Amniotic stem cell (primary cell): ENCODE measurements at regions not wholly inside any gene's neighbourhood (a gene's known extent, or its start where the extent isn't known, plus 50 kb on each side); places are given as distances from the start of the nearest gene placed in this dataset.

Experiments
- DNase-seq: peaks from one replicate; lab custom pipeline; 2025; lab: John Stamatoyannopoulos, UW

DNA sequence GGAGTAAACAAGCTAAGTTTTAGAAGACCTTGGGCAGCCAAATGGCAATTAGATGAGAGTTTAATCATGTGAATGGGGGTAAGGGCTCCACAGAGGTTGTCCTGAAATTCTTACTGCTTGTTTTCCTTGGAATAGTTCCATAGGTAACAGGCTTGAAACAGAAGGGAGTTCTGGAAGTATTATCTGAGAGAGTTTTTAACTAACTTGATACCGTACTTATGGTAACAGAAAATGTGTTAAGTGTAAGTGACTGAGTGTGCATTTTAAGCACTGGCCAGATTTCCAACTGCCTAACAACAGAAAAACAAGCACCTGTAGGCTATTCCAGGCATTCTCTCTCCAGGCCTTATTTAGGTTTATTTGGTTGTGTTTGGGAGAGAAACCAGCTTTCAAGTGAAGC, 414.6 kb upstream of the PDE3A start:
- no peak for DNase-seq

DNA sequence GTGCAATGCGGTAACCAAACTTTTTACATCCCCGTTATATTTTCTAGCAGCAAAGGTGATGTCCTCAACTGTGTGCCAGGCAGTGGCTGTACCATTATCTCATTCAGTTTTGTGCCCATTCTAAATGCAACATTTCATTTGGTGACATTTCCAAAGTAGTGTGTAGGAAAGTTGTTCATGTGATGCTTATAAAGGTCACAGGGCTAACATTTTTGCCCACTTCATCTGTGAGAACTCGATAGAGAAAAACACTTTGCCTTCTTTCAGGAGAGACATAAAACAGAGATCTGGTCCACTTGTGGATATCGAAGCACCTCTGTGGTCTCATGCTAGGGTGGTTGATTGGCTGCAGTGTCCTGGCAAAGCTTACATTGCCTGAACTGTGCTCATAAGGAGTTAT, 414.2 kb upstream of the PDE3A start:
- no peak for DNase-seq

DNA sequence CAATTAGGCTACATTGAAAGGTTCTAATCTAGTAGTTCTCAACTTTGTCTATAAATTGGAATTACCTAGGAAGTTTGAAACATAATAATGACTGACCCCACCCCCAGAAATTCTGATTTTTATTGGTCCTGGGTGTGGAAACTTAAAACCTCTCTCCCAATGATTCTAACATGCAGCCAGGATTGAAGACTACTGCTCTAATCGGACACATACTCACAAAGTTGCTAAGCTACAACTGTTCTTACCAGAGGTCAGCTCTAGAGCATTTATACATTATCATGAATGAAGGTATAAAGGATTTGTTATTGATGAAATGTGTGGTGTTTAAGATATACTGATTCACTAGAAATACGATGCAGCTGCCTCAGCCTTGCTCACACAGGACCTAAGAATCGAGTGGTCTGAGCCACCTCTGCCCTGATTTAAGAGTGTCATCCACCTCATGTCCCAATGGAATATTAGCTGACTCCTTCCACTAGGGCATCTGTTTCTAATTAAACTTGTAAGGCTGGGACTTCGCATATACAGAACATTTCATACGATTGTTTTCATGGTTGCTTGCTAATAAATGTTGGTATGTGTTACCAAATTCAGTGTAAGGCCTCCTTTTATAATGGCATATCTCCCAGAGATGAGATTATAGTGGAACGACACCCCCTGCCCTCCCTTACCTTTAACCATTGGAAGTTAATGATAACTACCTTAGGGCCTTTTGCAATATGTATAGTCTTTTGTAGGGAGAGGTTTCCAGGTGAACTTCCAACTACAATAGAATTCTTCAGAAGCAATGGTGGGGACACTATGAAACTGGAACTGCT, 410.8 kb upstream of the PDE3A start:
- DNase-seq, result no peak

DNA sequence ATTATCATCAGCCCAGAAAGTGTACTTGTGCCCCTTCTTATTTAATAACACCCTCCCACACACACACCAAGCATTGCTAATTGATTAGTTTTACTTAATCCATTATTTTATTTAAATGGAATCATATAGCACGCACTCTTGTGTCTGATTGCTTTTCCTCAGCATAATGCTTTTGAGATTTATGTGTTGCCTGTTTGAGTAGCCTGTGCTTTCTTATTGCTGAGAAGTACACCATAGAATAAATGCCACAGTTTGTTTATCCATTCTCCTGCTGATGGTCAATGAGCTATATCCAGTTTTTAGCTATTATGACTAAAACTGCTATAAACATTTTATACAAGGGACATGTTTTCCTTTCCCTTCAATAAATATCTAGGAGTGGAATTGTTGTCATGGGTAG, 409.9 kb upstream of the PDE3A start:
- DNase-seq, result no peak

DNA sequence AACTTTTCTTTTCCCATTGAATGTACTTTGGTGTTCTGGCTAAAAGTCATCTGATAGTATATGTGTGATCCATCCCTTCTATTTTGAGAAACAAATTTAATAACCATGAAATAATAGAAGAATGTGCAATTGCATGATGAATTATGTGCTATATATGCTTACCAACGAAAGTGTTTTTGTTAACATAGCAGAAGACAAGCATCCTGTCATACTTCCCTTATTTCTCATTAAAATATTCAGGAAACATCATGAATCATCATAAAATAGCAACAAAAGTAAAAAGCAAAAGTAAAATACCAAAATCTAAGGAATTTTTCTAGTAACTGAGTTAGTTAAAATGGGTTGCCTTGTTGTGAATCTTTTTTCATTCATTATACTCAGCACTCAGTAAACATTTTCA, 409.0 kb upstream of the PDE3A start:
- no peak for DNase-seq

DNA sequence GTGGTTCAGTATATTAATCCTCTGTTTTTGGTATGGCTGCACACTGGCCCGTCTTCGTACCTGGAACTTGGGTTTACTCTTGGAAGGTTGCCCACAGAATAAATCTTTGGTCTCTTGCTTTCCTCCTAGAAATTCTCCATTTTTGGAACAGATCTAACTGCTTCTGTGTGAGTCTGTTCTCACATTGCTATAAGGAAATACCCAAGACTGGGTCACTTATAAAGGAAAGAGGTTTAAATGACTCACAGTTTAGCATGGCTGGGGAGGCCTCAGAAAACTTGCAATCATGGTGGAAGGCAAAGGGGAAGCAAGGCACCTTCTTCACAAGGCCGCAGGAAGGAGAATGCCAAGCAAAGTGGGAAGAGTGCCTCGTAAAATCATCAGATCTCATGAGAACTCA, 407.8 kb upstream of the PDE3A start:
- no peak for DNase-seq

DNA sequence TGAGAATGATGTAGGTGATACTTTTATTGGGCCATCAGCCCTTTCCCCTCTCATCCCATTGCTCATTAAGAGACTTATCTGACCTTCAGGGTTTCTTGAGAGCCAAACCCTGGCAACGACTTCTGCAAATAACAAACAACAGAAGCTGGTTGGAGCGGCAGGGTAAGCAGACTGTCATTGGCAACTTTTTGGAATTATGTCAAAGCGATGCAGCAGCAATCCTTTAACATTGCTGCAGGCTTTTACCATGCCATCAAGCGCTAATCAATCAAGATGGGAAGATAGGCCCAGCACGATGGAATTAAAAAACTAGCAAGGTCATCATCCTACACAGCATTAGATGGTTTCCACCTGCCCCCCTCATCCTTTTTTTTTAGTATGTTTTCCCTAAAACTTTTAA, 406.1 kb upstream of the PDE3A start:
- DNase-seq, result no peak

DNA sequence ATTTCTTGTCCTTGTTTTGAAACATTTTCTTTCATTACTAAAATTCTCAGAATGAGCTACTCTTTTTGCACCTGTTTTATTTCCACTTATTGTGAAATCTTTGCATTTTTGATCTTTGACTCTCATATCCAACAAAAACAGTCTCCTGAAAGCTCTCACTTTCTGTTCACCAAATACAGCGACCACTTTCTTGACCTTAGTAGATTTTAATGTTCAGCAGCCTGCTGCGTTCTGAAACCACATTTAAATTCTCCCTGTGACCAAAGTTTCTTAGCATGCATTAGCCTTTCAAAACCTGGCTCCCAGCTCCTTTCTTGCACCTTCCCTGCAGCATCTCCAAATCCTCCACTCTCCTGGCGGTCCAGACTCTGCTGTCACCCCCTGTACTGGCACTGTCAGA, 404.4 kb upstream of the PDE3A start:
- no peak for DNase-seq

DNA sequence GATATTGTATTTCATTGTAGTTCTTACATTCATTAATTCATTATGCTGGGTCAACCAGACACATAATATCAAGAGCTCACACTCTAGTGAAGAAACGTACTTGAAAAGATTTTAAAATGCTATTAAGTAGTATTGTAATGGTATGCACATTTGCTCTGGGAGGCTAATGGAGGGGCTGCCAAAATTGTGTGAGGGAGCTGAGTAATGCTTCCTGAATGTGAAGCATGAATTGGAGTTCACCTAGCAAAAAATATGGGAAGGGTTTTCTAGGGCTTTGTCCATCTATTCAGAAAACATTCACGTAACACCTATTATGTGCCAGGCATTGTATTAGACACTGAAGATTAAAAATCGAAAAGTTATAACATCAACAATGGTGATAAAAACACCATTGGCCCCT, 403.8 kb upstream of the PDE3A start:
- no peak for DNase-seq

DNA sequence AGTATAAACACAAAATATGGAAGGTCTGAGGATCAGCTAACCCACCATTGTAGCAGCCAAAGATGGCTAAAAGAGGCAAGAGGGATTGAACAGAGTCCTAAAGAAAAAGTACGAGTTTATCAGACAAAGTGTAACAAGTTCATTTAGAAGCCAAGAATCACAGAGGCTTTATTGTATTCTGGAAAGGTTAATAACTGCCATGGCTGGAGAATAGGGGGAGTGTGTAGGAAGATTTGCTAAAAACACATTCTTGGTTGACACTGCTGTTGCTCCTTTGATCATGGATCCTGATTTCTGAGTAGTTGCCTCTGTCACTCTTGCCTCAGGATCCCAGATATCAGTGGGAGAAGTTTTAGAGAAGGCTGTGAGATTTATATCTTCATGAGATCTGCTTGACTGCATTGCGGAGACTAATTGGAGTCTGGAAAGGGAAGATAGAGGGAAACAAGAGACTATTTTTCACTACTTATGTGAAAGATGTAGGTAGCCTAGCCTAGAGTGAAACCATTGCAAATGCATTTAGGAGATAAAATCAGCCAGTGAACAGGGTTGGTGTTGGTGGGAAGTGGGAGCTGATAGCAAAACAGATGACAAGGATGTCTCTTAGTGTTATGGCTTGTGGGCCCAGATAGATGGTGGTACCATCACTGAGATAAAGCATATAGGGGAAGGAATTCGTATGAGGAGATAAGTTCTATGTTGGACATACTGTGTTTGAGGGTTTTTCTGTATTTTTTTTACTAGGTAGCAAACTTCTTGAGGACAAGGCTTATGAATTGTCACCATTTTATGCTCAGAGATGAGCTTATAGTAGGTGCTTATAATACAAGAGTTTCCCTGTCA, 402.9 kb upstream of the PDE3A start:
- no peak for DNase-seq

DNA sequence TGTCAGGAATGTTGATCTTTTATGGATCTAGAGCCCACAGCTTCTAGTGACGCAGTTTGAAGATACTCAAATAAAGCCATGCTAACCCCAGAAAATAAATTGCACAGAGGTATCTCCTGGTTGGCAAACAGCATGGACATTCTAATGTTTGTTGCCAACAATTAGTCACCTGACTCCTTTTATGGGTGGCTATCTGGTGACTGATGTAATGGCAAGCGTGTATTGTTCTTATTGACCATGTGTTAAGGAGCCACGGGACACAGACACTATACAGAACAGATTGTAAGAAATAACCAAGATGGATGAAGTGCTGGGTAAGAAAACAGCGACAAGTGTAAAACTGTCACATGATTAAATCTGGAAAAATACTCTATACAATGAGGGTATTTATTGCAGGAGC, 401.3 kb upstream of the PDE3A start:
- no peak for DNase-seq

DNA sequence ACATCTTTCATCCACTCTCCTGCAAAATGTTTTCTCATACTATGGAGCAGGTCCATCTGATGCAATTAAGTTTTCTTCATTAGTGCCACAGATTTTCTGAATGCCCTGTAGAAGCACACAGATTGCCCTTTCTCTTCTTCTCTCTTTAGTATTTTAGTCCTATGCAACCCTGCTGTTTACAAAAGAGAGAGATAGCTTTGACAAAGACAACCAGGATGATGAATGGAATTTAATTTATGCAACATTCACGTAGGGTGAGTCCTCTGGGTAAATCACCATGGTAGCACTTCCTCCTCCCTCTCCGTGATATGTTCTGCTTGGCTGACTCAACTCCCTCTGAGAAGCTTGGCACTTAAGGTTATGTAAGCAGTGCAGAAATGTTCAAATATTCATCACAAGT, 400.9 kb upstream of the PDE3A start:
- DNase-seq, result peak; percentile 70

DNA sequence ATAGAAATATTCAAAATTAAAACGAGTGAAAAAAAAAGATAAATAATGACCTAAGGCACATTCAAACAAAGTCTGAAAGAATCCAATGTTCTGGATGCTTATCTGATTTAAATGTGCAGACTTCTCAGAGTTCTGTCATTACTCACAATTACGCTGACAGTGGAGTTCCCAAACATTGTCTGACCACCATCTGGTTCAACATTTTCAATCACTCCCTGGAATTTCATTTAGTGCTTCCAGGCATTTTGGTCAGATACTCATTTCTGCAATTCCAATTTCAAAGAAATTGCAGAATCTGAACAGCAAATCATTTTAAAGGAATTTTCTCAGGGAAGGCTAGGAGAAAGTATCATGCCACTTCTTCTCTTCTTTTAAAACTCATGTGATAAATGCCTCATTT, 398.2 kb upstream of the PDE3A start:
- DNase-seq, result peak; percentile 51

DNA sequence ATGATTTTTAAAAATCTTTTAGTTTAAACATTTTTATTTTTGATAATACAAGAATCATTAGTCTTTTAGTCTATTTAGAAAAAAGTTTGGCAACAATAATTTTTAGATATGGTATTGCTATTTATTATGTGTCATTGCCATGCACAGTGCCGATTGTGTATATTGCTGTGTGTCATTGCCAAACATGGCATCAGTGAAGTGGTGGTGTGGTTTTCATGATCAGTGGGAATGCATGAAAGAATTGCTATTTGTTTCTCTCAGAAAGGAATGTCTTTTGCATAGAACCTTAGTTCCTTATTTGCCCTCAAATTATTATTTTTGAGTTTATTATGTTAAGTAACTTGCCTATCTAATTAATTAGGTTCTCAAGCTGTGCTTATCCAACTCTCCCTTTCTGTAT, 397.5 kb upstream of the PDE3A start:
- DNase-seq, result no peak

DNA sequence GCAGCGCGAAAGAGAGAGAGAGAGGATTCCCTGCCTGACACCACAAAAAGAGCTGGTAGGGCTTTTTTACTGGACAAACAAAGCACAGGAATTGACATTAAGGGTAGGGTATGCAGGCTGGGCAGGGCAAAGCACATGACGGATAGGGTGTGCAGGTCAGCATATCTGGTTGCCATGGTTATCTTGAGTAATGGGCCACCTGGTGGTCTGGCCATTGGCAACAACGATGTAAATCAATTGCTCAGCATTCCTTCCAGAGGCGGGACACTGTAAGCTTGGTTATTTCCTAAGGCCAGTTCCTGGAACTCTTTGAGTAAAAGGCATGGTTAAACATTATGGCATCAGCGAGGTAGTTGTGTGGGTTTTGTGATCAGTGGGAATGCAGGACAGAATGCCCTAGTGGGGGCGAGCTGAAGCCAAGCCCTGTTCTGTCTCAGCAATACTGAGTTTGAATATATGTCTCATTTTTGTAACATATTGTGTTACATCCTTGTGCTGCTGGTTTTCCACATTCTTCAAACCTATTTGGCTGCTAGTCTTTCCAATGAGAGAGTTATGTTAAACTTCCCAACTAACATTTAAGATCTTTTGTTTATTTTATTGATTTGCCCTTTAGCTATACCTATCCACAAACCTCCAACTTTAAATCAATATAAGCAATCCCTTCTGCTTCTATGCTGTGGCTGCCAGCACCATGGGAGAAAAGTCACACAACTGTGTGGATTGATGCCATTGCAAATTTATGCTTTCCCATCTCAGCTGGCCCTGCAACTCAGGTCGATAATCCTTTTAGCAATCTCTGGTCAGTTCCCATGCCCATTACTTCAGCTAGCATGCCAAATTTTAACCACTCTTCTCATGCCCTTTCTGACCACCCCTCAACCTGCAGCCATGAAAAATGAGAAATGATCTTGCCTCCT, 396.7 kb upstream of the PDE3A start:
- DNase-seq, result no peak

DNA sequence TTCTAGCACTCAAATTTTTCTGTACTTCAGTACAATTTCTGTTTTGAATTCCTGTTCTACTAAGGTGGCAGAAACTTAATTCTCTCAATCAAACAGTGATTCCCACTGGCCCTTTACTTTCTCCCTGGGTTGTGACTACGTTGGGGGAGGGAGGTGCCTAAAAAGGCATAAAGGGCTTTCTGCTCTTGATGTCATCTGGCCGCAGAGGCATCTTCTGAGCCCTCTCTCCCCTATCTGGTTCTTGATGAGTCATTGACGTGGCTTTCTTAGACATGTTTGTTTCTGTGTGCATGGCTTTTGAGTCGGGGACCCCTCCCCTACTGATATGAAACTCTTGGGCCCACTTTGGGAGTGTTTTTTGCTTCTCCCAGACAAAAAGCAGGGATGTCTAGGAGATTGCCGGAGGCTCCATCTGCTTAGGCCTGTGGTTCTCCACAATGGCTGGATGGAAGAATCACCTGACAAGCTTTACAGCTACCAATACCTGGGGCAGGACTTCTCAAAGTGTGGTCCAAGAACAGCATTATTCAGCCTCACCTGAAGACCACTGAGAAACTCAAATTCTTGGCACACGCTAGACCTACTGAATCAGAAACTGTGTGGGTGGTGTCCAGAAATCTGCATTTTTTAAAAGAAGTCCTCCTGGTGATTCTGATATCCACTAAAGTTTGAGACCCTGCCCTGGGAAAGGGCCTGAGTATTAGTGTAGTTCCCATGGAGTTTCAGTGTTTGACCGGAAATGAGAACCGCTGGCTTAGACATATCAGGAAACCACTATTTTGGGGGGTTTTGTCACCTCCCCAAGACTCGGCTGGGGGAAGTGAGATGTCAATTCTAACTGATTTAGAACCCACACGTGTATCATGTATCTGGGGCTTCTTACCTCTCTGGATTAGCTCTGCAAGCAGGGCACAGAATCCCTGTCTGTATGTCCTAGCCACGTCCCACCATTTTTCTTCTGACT, 395.7 kb upstream of the PDE3A start:
- DNase-seq, result no peak

DNA sequence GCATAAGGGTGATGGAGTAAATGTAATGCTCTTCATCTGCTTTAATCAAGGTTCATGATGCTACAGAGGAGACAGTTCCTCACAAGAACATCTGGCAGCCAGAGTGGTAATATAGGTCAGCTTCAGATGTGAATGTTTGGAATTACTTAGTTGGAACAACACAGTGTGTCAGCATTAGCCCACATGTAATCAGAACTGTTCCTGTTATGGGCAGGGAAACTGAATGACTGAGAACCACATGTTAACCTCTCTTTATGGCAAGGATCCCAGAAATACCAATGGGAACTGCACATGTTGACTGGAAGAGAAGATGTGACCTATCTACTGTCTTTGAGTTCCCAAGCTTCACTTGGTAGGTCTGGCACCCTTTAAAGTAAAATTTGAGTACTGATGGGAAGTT, 390.1 kb upstream of the PDE3A start:
- DNase-seq, result peak; percentile 24

DNA sequence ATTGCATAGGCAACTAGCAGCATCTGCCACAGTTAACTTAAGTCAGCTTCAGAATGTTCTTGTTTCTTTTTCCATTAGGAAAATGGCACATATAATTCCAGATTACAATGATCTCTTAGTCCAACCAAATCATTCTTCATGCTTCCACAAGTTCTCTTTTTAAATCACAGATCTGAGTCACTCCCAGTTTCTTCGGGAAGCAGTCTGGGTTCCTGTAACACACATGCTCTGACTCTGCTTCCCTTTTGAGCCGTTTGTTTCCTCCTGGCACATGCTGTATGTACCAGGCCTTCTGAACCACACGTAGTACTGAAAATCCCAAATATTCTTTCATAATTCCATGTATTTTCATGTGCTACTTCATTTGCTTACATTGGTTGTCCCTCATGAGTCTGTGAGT, 388.8 kb upstream of the PDE3A start:
- no peak for DNase-seq

DNA sequence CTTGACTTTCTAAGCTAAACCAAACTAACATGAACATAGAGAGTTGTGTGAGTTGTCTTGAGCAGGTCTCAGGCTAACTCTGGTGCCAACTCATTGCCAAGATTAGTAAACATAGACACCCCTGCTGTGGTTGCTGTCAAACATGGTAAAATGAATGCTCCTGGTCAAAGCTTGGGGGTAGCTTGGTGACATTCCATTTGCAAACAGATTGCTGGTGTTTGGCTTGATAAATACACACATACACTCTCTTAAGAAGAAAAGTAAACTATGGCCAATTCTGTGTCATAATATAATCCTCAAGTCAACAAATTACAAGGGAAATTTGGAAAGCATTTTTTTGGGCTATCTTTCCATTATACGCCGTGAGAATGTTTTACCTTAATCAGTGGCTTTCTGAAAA, 386.4 kb upstream of the PDE3A start:
- no peak for DNase-seq

DNA sequence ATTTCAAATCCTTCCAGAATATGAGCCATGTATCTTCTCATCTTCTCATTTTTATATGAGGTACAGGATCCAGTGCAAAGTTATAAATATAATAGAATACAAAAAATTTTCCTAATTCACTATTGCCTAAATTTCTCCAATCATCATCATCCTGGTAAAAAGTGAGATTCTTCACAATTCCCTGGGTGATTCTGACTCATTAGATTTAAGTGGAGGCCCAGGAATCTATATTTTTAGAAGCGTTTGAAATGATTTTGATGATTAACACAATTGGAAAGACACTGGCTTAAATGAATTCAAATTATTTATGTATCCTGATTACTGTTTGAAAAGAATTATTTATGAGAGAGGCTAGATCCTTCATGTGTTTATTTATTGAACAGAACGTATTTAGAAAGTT, 380.3 kb upstream of the PDE3A start:
- no peak for DNase-seq

DNA sequence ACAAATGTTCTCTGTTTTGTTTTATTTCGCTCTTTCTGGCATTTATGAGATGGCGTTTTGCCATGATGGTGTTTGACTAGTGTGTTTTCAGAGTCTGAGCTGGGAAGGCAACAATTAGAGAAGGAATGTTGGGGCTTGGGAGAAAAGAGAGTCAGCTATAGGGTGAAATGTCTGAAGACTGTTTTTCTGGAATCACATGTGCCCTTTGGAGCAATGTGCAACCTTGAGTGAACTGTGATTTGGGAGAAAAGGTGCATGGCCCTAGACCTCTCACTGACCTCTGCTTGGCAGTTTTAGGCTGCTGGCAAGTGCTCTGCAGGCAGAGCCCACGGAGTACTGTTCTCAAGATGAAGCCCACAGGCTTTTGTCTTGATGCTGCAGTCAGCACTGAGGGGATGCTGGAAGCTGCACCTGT, 379.9 kb upstream of the PDE3A start:
- no peak for DNase-seq
